Gastroesophageal sphincter (tissue), 3 donors: ENCODE measurements at regions not wholly inside any gene's neighbourhood (a gene's known extent, or its start where the extent isn't known, plus 50 kb on each side); places are given as distances from the start of the nearest gene placed in this dataset.

Source experiments
- POLR2AphosphoS5 ChIP-seq: sonication (generic); formaldehyde crosslinking; IDR thresholded peaks from one replicate; pipeline ENCODE4 v1.6.1; 2017; ENCODE audit warnings: antibody characterized with exemption
- TF ChIP-seq, protein P1 (sequence below), 4 experiments: fragments of 200-600 bp in 2 of 4; fragments of 450-650 bp in 2 of 4; sonication (generic) in 1 of 4; IDR thresholded peaks; one replicate each; pipeline ENCODE4 v1.5.1; 2017 to 2019; ENCODE audit warnings: antibody characterized with exemption in 4 of 4, mild to moderate bottlenecking in 2 of 4, moderate library complexity in 2 of 4

DNA sequence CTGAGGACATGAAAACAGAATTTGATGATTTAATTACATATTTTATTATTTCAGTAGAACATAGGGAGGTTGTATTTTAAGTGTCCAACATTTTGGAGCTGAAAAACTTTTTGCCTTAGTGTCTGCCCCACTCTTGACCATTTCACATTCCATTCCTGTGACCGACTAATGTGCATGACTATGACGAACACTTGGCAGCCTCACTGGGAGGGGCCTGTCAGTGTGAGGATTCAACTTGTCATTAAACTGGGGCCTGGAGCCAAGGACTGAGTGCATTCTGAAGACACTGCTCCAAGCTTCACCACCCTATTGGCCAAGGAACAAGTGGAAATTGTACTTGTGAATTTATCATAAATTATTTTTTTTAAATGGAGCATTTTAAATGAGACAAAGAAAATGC, 661.3 kb downstream of the BCKDHB start:
- no peak for TF ChIP-seq POLR2AphosphoS5
- TF ChIP-seq, protein P1, sequence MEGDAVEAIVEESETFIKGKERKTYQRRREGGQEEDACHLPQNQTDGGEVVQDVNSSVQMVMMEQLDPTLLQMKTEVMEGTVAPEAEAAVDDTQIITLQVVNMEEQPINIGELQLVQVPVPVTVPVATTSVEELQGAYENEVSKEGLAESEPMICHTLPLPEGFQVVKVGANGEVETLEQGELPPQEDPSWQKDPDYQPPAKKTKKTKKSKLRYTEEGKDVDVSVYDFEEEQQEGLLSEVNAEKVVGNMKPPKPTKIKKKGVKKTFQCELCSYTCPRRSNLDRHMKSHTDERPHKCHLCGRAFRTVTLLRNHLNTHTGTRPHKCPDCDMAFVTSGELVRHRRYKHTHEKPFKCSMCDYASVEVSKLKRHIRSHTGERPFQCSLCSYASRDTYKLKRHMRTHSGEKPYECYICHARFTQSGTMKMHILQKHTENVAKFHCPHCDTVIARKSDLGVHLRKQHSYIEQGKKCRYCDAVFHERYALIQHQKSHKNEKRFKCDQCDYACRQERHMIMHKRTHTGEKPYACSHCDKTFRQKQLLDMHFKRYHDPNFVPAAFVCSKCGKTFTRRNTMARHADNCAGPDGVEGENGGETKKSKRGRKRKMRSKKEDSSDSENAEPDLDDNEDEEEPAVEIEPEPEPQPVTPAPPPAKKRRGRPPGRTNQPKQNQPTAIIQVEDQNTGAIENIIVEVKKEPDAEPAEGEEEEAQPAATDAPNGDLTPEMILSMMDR (IDR thresholded peaks at IDR 0.05): no peak
